ENCODE measurements at regions not wholly inside any gene's neighbourhood (a gene's known extent, or its start where the extent isn't known, plus 50 kb on each side); places are given as distances from the start of the nearest gene placed in this dataset.

DNA sequence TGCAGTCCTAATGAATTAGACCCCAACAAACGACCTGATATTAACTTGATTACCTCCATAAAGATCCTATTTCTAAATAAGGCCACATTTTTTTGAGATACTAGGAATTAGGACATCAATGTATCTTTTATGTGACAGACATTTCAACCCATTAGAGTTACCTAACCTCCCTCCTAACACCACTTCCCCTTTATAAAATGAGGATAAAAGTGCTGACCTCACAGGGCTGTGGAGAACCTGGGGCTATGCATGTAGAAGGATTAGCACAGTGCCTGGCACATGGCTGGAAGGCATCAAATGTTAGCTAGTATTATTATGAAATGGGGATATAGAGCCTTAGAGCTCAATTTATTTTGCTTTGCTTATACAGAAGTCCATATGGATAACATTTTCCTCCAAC, 53.5 kb upstream of the LRRN1 start:
- TF ChIP-seq, protein P1, sequence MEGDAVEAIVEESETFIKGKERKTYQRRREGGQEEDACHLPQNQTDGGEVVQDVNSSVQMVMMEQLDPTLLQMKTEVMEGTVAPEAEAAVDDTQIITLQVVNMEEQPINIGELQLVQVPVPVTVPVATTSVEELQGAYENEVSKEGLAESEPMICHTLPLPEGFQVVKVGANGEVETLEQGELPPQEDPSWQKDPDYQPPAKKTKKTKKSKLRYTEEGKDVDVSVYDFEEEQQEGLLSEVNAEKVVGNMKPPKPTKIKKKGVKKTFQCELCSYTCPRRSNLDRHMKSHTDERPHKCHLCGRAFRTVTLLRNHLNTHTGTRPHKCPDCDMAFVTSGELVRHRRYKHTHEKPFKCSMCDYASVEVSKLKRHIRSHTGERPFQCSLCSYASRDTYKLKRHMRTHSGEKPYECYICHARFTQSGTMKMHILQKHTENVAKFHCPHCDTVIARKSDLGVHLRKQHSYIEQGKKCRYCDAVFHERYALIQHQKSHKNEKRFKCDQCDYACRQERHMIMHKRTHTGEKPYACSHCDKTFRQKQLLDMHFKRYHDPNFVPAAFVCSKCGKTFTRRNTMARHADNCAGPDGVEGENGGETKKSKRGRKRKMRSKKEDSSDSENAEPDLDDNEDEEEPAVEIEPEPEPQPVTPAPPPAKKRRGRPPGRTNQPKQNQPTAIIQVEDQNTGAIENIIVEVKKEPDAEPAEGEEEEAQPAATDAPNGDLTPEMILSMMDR (conservative IDR thresholded peaks at IDR 0.05; ENCODE audit: low read depth, low read length): no peak
- TF ChIP-seq EZH2 (IDR thresholded peaks at IDR 0.05; ENCODE audit: borderline replicate concordance, low read depth, low read length, poor library complexity, severe bottlenecking): no peak
- no peaks in the 10 kb centered on the region for H3K36me3 ChIP-seq (ENCODE audit: insufficient read depth, low read length, poor library complexity, severe bottlenecking)
- H3K27ac ChIP-seq (ENCODE audit: low read depth, low read length, poor library complexity, severe bottlenecking): no peak overlapping the region
- peaks cover 10% of the 10 kb centered on the region for H3K9me3 ChIP-seq (ENCODE audit: low read depth, low read length, poor library complexity, severe bottlenecking)
- intact Hi-C loops (cut with micrococcal nuclease; ENCODE audit: unreplicated experiment): no loop called here
- no peaks in the 10 kb centered on the region for H3K27me3 ChIP-seq (replicated peaks; ENCODE audit: insufficient read depth, low read depth, low read length, poor library complexity)
- ChIA-PET POLR2A (ENCODE audit: low non-redundant PET) (no interaction called here), CTCF (no interaction called here)
- H3K4me1 ChIP-seq (ENCODE audit: insufficient read depth, low read length, poor library complexity, severe bottlenecking): no peaks in the 10 kb centered on the region
- no peak overlapping the region for H3K4me3 ChIP-seq (ENCODE audit: low read depth, low read length, poor library complexity, severe bottlenecking)
- no peak for DNase-seq (ENCODE audit: low spot score)
- BruUV-seq (replicated peaks): no TSS peak

DNA sequence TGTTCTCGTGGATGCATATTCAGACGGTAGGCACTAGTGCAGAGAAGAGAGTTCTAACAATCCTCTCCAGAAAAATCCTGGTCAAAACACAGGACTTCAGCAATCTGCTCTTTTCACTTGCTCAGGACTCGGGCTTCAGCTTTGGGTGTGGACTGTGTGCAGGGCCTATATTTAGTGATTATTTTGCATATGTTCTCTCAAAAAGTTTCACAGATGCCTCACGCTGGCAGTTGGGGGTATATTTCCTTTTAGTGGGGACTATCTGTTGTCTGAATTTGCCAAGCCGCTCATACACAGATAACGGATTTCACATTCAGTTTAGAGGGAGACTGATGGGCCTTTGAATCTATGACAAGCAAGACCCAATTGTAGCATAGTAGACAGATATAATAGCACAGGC, 54.4 kb upstream of the LRRN1 start:
- no TSS peak for BruUV-seq (replicated peaks)
- peaks cover 11% of the 10 kb centered on the region for H3K9me3 ChIP-seq (ENCODE audit: low read depth, low read length, poor library complexity, severe bottlenecking)
- no peaks in the 10 kb centered on the region for H3K27me3 ChIP-seq (replicated peaks; ENCODE audit: insufficient read depth, low read depth, low read length, poor library complexity)
- no peak overlapping the region for H3K27ac ChIP-seq (ENCODE audit: low read depth, low read length, poor library complexity, severe bottlenecking)
- no peak for DNase-seq (ENCODE audit: low spot score)
- ChIA-PET CTCF (no interaction called here), POLR2A (ENCODE audit: low non-redundant PET) (no interaction called here)
- no peak overlapping the region for H3K4me3 ChIP-seq (ENCODE audit: low read depth, low read length, poor library complexity, severe bottlenecking)
- no peak for TF ChIP-seq EZH2 (IDR thresholded peaks at IDR 0.05; ENCODE audit: borderline replicate concordance, low read depth, low read length, poor library complexity, severe bottlenecking)
- TF ChIP-seq, protein P1 (conservative IDR thresholded peaks at IDR 0.05; ENCODE audit: low read depth, low read length): no peak
- intact Hi-C loops (cut with micrococcal nuclease; ENCODE audit: unreplicated experiment): no loop called here
- H3K36me3 ChIP-seq (ENCODE audit: insufficient read depth, low read length, poor library complexity, severe bottlenecking): no peaks in the 10 kb centered on the region
- H3K4me1 ChIP-seq (ENCODE audit: insufficient read depth, low read length, poor library complexity, severe bottlenecking): no peaks in the 10 kb centered on the region

- CTCF ChIA-PET: no interaction called here
- Histone ChIP-seq H3K9me3 (ENCODE audit: low read depth, low read length, poor library complexity, severe bottlenecking) (peaks cover 11% of the 10 kb centered on the region), H3K4me1 (ENCODE audit: insufficient read depth, low read length, poor library complexity, severe bottlenecking) (no peaks in the 10 kb centered on the region), H3K36me3 (ENCODE audit: insufficient read depth, low read length, poor library complexity, severe bottlenecking) (no peaks in the 10 kb centered on the region), H3K27ac (ENCODE audit: low read depth, low read length, poor library complexity, severe bottlenecking) (no peak overlapping the region), H3K27me3 (replicated peaks; ENCODE audit: insufficient read depth, low read depth, low read length, poor library complexity) (no peaks in the 10 kb centered on the region), H3K4me3 (ENCODE audit: low read depth, low read length, poor library complexity, severe bottlenecking) (no peak overlapping the region)
- BruUV-seq (replicated peaks): no TSS peak
- TF ChIP-seq EZH2 (IDR thresholded peaks at IDR 0.05; ENCODE audit: borderline replicate concordance, low read depth, low read length, poor library complexity, severe bottlenecking): no peak
- TF ChIP-seq, protein P1 (conservative IDR thresholded peaks at IDR 0.05; ENCODE audit: low read depth, low read length): no peak
- intact Hi-C loops (cut with micrococcal nuclease; ENCODE audit: unreplicated experiment): no loop called here
- POLR2A ChIA-PET (ENCODE audit: low non-redundant PET): no interaction called here
- DNase-seq (ENCODE audit: low spot score): no peak
These were observed 55.5 kb upstream of the LRRN1 start for GRCh38 chr3:3743754-3744153.

Data from A673 (cell line).